ENCODE measurements at regions not wholly inside any gene's neighbourhood (a gene's known extent, or its start where the extent isn't known, plus 50 kb on each side); places are given as distances from the start of the nearest gene placed in this dataset.
A peak's percentile ranks its signal among the peaks of the same experiment; 100 is the strongest.
"Not testable (repeated sequence)": the region's sequence is repeated elsewhere in the genome, so short reads cannot be mapped to it uniquely, and the experiment has no call there.

DNA sequence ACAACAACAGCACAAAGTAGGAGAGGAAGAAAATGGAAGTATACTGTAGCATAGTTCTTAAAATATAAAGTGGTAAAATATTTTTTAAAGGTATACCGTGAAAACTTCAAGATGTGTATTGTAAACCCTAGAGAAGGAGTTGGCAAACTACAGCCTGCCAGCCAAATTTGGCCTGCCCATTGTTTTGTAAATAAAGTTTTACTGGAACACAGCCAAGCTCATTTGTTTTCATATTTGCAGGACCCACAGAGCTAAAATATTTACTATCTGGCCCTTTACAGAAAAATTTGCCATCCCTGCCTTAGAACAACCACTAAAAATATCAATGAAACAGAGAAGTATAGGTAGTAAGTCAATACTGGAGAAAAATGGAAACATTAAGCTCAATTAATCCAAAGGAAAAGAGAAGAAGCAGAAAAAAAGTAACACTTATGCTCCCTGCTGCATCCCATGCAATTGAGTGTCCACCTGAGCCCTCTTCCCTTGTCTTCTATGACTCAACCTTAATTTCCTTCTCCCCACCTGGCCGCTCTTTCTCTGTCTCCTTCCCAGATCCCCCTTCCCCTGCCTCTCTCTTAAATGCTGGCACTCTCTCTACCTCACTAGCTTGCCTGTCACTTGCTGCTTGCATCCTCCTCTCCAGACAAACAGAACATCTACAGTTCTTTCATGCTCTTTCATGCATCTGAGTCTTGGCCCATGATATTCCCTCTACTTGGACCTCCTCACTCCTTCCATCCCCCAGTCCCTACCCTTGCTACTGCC, 50.6 kb upstream of the FER start:
- DNase-seq (ENCODE audit: low read depth in 2 of 2) = no peak

DNA sequence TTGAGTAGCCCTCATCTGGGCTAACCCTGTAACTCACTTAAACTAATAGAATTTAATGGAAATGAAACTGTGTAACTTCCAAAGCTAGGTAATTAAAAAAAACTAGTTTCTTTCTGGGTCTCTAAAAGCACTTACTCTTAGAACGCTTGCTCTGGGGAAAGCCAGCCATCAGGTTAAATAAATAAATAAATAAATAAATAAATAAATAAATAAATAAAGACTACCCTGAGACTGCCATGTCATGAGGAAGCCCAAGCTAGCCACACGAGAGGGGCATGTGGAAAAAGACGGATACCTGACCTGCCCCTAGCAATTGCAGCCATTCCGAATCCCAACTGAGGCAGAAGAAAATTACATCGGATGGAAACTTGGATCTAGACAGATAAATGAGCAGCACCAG, 51.3 kb upstream of the FER start:
- DNase-seq (ENCODE audit: low read depth in 2 of 2) = no peak

DNA sequence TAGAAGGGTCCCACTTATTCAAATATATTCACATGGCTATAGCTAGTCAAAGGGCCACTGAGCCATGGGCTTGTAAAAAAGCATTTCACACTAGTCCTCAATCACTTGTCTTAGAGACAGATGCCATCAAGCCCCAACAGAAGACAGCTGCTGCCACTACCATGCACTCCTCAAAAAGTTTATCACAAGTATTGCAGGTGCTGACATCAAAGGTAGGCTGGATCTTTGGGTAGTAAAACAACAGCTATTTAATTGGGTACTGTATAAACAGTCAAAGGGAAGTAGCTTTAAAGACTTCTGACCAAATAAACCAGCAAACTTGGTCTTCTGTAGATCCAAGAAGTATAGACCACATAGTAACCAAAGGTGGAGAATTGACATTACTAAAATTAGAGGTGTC, 59.2 kb upstream of the FER start:
- DNase-seq (ENCODE audit: low read depth in 2 of 2) = no peak

DNA sequence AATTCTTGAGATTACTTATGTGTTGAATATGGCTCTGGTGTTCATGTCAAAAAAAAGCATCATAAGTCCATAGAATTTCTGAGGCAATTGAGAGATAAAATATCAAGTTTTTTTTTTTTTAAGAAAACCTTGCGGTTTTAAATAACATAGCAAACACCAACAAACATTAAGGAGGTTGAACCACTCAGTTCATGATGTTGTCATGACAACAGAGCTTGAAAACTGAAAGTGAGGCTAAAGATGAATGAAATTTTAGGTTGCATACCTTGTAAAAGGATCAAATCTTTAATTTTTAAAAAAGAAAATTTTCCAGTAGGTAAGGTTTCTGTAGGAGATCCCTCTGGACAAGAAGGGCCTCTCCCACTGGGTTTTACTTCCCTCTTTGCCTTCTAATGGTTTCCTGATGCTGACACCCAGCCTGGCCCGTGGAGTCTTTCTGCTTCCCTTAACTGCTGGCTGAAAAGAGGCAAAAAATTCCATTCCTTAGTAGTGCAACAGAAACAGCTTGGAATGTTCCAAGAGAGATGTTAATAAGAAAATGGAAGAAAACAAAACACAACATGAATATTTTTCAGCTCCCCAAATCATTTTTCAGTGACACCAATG, 60.0 kb upstream of the FER start:
- DNase-seq (ENCODE audit: low read depth in 2 of 2) = peak; percentile 0 to 6

DNA sequence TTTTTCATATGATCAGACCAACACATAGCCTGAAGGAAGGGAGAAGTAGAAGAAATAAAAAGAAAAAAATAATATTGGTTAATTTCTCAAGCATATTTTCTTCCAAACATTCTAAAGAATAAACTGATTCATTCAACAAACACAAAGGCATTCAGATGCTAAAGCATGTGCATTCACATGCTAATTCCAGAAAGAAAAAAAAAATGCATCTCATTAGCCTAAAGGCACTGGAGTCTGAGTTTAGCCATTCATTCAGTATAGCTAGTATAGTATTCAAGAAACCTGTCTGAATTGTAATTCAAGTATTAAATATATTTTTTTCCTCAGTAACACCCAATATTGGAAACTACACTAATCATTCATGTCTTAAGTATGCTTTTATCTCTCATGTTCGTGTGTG, 61.0 kb upstream of the FER start:
- no peak for DNase-seq (ENCODE audit: low read depth in 2 of 2)

DNA sequence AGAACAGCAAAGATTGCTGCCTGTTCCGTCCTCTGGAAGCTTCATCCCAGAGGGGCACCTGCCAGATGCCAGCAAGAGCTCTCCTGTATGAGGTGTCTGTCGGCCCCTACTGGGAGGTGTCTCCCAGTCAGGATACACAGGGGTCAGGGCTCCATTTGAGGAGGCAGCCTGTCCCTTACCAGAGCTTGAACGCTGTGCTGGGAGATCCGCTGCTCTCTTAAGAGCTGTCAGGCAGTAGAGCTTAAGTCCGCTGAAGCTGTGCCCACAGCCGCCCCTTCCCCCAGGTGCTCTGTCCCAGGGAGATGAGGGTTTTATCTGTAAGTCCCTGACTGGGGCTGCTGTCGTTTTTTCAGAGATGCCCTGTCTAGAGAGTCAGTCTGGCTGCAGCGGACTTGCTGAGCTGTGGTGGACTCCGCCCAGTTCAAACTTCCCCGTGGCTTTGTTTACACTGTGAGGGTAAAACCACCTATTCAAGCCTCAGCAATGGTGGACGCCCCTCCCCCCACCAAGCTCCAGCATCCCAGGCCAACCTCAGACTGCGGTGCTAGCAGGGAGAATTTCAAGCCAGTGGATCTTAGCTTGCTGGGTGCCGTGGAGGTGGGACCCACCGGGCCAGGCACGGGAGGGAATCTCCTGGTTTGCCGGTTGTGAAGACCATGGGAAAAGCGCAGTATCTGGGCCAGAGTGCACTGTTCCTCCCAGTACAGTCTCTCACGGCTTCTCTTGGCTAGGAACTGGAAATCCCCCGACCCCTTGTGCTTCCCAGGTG, 62.1 kb upstream of the FER start:
- DNase-seq (ENCODE audit: low read depth in 2 of 2) = not testable (repeated sequence)

DNA sequence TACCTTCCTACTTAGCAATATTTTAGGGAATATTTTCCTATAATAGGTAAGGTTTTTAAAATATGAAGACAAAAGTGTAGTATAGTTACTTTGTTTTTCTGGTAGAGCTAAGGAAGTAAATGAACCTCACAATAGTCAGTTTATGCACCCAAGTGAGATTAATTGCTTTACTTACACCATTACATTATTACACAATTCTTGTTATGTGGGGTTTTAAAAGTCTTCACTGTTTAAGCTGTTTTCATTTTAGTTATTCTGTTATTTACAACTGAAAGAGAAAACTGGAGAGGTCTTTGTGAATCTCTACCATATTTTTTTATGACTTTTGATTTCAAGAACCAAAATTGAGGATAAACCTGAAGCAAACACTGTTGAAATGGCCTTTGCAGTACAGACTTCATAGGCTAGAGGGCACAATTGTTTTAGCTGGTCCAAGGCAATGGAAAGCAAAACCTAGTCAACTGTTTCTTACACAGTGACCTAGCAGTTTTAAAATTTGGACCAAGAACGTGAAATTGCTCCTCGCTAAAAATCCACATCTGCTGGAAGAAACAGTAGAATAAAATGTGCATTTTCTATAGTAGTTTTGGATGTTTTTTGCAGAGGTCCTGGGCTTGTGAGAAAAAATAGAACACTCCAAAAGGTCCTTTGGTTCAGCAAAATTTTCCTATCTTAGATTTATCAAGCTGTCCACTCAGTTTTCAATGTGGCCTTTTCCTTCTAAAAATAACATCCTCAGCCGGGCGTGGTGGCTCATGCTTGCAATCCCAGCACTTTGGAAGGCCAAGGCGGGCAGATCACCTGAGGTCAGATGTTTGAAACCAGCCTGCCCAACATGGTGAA, 66.4 kb upstream of the FER start:
- DNase-seq (ENCODE audit: low read depth in 2 of 2) = peak; percentile 43 to 47

DNA sequence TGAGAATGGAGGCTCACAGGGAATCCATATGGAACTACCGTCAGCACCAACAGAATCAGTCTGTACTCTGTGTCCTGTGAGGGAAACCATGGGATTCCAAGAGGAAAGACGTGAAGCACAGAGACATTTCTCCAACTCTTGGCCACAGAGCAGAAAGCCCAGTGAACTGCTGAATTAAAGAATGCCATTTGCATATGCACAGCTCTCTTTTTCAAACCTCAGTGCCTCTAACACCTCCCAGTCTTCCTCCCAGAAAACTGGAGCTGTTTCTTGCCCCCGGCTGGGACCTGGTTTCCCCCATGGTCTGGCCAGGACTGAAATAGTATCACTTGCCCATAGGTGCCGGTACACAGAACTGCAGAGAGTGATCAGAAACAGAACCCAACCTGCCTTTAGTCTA, 69.6 kb upstream of the FER start:
- no peak for DNase-seq (ENCODE audit: low read depth in 2 of 2)

DNA sequence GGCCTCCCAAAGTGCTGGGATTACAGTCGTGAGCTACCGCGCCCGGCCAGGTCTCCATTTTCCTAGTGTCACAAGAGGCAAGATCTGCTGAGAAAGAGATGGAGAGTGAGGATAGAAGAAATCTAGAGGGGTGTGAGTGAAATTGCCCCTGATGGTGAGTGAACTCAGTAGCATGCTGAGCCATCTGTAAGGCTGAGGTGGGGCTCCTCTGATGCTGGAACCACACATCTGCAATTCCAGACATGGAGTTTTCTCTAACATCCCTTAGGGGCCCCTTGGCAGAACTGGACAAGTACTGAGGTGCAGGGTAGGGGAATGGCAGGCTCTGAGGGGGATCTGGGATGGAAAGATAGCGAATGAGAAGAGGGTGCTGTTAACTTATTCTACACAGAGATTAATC, 72.0 kb upstream of the FER start:
- no peak for DNase-seq (ENCODE audit: low read depth in 2 of 2)

DNA sequence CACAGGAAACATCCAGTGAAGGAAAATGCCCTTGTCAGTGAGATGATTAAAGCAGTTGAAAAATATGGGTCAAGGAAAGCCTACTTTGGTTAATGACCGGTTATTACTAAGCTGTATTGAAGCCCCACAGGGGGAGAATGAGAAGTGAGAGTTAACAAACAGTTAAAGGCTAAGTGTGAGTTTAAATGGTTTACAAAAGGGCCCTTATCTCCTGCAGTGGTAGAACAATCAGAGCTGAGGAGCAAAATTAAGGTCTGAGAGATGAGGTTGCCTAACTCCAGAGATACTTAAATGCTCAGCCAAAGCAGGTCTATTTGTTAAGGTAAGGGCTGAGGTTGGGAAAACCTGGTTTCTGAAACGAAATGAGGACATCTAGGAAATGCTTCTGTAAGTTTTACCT, 75.1 kb upstream of the FER start:
- no peak for DNase-seq (ENCODE audit: low read depth in 2 of 2)

DNA sequence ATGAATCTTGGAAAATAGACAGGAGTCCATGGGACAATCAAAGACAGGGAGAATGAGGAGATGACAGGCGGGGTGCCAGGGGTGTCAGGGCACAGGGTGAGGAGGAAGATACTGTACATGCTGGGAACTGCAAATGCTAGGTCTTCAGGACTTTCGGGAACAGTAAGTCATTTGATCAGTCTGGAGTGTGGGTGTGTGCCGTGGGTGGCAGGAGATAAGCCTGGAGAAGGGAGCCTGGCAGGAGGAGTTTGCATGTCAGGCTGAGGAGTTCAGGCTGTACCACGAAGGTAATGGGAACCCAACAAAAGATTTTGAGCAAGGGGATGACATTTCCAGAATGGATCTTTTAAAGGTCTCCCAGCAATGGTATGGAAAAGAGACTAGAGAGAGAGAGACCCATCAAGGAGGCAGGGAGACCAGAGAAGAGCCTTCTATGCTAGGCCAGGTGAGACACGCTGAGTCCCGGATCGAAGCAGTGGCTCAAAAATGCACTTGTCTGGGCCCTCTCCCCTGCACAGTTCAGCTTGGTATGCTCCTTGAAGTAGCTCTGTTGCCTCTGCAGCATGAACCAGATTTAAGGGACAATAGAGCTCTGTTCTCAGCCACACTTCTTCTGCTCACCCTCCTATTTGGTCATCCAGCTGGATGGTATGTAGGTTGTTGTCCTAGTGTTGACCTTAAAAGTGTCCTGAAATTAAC, 77.0 kb upstream of the FER start:
- DNase-seq (ENCODE audit: low read depth in 2 of 2) = no peak

DNA sequence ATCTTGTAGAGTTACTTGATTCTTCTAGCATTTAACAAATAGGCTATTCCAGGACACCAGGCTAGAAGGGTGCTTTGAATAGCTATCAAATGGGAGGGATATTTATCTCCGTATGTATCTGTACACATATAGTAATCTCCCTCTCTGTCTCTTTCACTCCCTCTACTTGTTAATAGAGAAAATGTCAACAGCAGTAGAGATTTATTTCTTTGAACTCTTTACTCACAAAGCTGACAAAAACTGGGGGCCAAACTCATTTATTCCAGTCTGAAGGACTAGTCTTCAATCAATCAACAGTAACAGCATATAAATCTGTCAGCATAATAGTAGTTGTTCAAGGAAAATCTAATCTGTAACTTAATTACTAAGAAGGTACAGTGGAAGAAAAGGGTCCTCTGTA, 78.2 kb upstream of the FER start:
- no peak for DNase-seq (ENCODE audit: low read depth in 2 of 2)

DNA sequence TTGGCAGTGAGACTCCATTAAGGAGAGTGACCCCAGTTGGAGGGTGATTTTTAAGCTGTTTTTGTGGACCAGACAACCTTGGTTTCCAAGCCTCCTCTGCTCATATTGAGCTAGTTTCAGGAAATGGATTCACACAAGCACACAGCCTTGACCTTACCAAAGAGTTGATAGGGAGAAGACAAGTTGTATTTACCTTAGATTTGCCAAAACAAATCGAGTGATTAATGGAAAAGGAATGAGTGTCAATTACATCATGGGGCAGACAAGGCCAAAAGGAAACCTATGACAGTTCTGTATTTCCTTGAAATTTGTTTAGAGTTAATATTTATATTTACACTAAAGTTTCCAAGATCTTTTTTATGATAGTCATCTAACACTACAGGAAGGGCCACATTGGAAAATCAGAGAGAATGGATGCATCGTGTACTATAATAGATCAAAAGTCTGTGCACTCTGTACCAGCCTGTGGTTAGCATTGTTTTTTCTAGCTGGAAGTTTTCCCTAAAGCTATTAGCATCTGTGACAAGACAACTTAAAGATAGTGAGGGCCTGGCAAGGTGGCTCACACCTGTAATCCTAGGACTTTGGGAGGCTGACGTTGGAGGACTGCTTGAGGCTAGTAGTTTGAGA, 86.0 kb upstream of the FER start:
- no peak for DNase-seq (ENCODE audit: low read depth in 2 of 2)

DNA sequence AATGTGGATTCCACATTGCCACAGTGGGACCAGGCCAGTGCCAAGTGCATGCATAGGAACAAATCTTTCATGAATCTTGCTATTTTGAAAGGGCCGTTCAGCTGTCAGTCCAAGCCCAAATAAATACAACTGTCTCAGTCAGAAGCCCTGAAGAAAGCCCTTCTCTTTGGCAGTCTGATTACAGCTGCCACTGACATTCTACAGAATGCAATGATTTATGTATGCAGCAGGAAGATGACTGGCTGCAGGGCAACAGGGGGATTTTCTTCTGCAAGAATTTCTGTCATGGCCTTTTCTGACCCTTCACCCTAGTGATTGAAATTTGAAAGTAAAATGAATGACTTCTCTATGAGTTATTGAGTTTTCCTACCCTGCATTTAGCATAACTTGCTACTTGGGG, 86.7 kb upstream of the FER start:
- DNase-seq (ENCODE audit: low read depth in 2 of 2) = no peak

DNA sequence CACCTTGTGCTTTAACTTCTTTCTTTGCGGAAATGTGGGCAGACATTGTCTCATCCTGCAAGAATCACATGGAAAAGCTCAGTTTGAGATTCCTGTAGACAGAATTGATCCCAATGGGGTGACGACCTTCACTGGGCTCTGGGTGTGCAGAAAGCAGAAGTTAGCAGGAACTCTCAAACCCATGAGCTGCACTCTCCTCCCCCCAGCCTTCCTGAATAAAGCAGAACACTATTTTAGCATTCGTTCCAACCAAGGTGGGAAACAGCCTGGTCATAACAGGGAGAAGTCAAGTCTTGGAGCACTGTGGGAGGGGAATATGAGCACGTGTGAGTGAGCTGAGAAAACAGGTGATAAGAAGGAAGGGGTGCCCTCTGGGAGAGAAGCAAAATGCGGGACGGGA, 87.4 kb upstream of the FER start:
- no peak for DNase-seq (ENCODE audit: low read depth in 2 of 2)

DNA sequence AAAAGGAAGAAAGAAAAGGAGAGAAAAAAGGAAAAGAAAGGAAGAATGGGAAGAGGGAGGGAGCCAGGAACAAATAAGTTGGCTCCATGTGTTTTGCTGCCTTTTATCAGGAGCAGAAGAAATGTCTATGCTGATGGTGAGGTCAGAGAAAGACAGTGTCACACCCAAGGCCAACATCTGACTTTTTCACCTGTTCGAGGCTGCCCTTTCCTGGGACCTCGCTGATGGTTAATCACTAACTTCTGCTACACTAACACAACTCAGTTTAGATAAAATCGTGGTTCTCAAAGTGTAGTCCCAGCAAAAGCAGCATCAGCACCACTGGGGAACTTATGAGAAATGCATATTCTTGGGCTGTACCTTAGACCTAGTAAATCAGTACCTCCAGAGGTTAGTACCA, 88.2 kb upstream of the FER start:
- no peak for DNase-seq (ENCODE audit: low read depth in 2 of 2)

DNA sequence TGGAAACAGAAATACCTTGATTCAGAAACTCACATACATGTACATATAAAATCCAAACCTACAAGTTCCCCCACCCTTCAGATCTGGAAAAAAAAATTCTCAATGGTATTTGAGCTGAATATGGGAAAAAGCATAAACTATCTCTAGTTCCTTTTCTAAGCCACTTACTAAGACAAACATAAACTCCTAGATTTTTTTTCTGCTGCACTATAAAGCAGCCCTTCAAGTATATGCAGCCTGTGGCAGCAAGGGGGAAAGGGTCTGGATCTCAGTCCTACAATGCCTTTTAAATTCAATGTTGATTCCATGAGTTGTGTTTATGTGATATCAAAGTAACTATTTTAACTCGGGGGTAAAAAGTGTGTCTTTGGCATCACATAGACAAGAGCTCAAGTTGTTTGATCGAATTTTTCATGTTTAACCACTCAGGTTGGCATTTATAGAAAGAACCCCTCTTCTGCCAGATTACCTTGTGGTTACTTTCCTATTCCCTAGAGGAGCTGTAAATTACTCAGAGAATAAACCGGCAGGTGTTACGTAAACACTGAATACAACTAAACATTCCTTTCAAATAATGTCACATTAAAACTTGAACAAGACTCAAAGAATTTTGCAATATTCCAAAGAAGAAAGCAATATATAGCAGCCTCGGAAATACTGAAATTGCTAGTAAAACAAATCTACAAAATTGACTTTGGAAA, 91.8 kb upstream of the FER start:
- DNase-seq (ENCODE audit: low read depth in 2 of 2) = no peak

DNA sequence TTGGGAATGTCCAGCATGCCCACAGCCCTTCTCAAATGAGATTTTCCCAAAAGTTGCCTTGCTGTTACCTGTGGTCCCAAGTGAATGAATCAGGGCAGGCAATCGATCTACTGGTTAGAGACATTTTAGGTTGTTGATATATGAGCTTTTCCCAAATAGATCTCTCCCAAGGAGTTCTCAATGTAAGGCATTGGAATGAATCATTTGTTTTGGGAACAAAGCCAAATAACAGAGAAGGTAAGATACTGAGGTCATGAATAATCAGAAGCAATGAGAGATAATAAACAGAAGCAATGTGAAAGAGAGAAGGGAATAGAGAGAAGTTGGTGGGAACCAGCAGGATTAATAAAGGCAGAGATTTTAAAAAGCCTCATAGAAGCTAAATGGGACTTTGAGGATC, 93.6 kb upstream of the FER start:
- no peak for DNase-seq (ENCODE audit: low read depth in 2 of 2)

DNA sequence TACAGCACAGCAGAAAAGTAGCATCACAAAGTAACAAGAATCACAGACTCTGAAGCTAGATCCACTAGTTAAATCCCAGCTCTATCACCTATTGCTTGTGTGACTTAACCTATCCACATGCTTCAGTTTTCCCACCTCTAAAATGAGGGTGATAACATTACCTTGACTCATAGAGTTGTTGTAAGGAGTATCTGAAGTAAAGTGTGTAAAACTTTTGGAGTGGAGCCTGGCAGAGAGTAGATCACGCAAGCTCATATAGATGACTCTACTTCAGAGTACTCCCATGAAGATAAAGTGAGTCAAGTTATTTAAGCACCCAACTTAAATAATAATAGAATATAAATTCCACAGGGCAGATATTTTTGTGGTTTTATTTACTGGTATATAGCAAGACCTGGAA, 94.5 kb upstream of the FER start:
- DNase-seq (ENCODE audit: low read depth in 2 of 2) = no peak

DNA sequence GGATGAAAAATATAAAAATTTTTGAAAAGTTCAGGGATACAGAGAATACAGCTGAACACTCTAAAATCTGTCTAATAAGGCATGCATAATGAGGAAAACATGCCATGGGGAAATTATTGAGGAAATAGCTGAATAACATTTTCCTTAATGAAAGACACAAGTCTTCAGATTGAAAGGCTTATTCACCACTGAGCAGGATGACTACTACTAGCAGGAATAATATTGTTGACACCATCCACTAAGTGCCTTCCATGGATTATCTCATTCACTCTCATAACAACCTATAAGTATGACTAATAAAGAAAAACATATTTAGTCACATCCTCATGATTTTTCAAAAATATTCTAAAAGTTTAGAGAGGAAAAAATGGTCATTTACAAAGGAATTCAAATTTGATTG, 96.7 kb upstream of the FER start:
- peak in 1 of 2 experiments; percentile 53 for DNase-seq (ENCODE audit: low read depth in 2 of 2)

All from fibroblast of skin of left biceps (primary cell).